ENCODE measurements at regions not wholly inside any gene's neighbourhood (a gene's known extent, or its start where the extent isn't known, plus 50 kb on each side); places are given as distances from the start of the nearest gene placed in this dataset.

GRCh38 chr5:4095918-4096630 is 500.4 kb downstream of the IRX1 start:
- H3K4me3 ChIP-seq = no peak overlapping the region
- H3K27ac ChIP-seq = no peak overlapping the region
- no peaks in the 10 kb centered on the region for H3K9me3 ChIP-seq
- intact Hi-C loops (cut with DNase I) = no loop called here
- TF ChIP-seq CTCF (IDR thresholded peaks at IDR 0.05) = no peak
- no peak for DNase-seq (ENCODE audit: low spot score in 2 of 2)
- H3K27me3 ChIP-seq = no peaks in the 10 kb centered on the region
- no peaks in the 10 kb centered on the region for H3K36me3 ChIP-seq
- H3K4me1 ChIP-seq = no peaks in the 10 kb centered on the region

GRCh38 chr5:4097199-4097598 is 501.6 kb downstream of the IRX1 start:
- Histone ChIP-seq H3K27me3 (no peaks in the 10 kb centered on the region), H3K9me3 (no peaks in the 10 kb centered on the region), H3K4me1 (no peaks in the 10 kb centered on the region), H3K36me3 (no peaks in the 10 kb centered on the region), H3K4me3 (no peak overlapping the region), H3K27ac (no peak overlapping the region)
- intact Hi-C loops (cut with DNase I) = no loop called here
- DNase-seq (ENCODE audit: low spot score in 2 of 2) = no peak
- no peak for TF ChIP-seq CTCF (IDR thresholded peaks at IDR 0.05)

DNA sequence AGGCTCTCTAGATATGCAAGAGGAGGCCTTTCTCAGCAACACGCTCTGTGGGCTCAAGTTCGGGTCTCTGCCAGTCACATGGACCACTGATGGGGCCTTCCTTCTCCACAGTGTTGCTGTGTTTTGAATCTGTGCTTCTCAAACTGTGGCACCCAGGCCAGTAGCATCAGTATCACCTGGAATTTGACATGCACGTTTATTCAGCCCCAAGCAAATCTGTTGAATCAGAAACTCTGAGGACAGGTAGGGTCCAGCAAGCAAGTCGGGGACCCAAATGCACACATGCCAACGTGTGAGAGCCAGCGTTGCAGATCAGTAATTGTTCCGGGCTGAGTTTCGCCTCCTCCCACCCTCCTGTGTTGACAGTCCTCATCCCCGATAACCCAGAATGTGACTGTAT is 502.6 kb downstream of the IRX1 start:
- Histone ChIP-seq H3K27me3 (no peaks in the 10 kb centered on the region), H3K4me1 (no peaks in the 10 kb centered on the region), H3K9me3 (no peaks in the 10 kb centered on the region), H3K27ac (no peak overlapping the region), H3K4me3 (no peak overlapping the region), H3K36me3 (no peaks in the 10 kb centered on the region)
- TF ChIP-seq CTCF (IDR thresholded peaks at IDR 0.05) = no peak
- DNase-seq (ENCODE audit: low spot score in 2 of 2) = no peak
- intact Hi-C loops (cut with DNase I) = no loop called here

- Histone ChIP-seq H3K36me3 (no peaks in the 10 kb centered on the region), H3K27me3 (no peaks in the 10 kb centered on the region), H3K4me3 (no peak overlapping the region), H3K9me3 (no peaks in the 10 kb centered on the region), H3K4me1 (no peaks in the 10 kb centered on the region), H3K27ac (no peak overlapping the region)
- intact Hi-C loops (cut with DNase I) = no loop called here
- TF ChIP-seq CTCF (IDR thresholded peaks at IDR 0.05) = no peak
- DNase-seq (ENCODE audit: low spot score in 2 of 2) = no peak
Observed at GRCh38 chr5:4099386-4099785, 503.8 kb downstream of the IRX1 start.

GRCh38 chr5:4100739-4101138 is 505.1 kb downstream of the IRX1 start:
- no peaks in the 10 kb centered on the region for H3K36me3 ChIP-seq
- no peaks in the 10 kb centered on the region for H3K9me3 ChIP-seq
- no peaks in the 10 kb centered on the region for H3K27me3 ChIP-seq
- H3K4me3 ChIP-seq = no peak overlapping the region
- no peak overlapping the region for H3K27ac ChIP-seq
- intact Hi-C loops (cut with DNase I) = no loop called here
- DNase-seq (ENCODE audit: low spot score in 2 of 2) = no peak
- TF ChIP-seq CTCF (IDR thresholded peaks at IDR 0.05) = no peak
- no peaks in the 10 kb centered on the region for H3K4me1 ChIP-seq

DNA sequence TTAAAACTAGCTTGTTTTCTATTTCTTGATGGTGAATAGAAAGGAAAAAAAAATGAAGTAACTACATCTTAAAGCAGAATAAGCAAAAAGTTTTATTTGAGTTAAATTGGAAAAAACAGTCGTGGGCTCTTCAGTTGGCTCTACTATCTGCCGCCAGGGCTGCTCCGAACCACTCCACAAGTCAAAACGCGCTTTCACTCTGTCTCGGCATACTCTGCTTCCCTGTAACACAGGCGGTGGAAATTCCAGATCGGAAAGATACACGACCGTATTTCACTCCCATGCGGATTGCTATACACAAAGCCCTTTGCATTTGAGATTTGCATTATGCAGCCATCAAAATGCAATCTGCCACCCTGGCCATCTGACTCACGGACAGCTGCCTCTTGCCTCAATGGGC is 505.6 kb downstream of the IRX1 start:
- no peak for TF ChIP-seq CTCF (IDR thresholded peaks at IDR 0.05)
- intact Hi-C loops (cut with DNase I) = no loop called here
- Histone ChIP-seq H3K9me3 (no peaks in the 10 kb centered on the region), H3K27me3 (no peaks in the 10 kb centered on the region), H3K27ac (no peak overlapping the region), H3K36me3 (no peaks in the 10 kb centered on the region), H3K4me3 (no peak overlapping the region), H3K4me1 (no peaks in the 10 kb centered on the region)
- DNase-seq (ENCODE audit: low spot score in 2 of 2) = no peak
